HEK293 (cell line): ENCODE measurements at regions not wholly inside any gene's neighbourhood (a gene's known extent, or its start where the extent isn't known, plus 50 kb on each side); places are given as distances from the start of the nearest gene placed in this dataset.

Experiments used
- CTCF ChIA-PET: fragments of 350-600 bp; formaldehyde crosslinking; extraction: SDS; loops from one replicate; lab custom pipeline; 2021; ENCODE audit warnings: antibody characterized with exemption; lab: Yijun Ruan, JAX
- POLR2A ChIA-PET: fragments of 300-600 bp; formaldehyde crosslinking; extraction: SDS; loops from one replicate; lab custom pipeline; 2020; ENCODE audit warnings: antibody characterized with exemption, inconsistent platforms; lab: Yijun Ruan, JAX
- H3K27ac ChIP-seq: fragments of 200-500 bp; sonication (Bioruptor generic); 2 replicates; pipeline ENCODE4 v1.5.1; 2014; ENCODE audit warnings: low read depth, low read length, control low read depth, inconsistent platforms; ENCODE audit errors: extremely low read depth
- H3K36me3 ChIP-seq, 2 experiments: fragments of 200-500 bp in 1 of 2; sonication (Bioruptor generic) in 1 of 2; 1 replicate in 1 of 2; 2 replicates in 1 of 2; pipeline ENCODE4 v1.5.1; 2014 to 2017; ENCODE audit warnings: inconsistent platforms in 2 of 2, low read length in 2 of 2; ENCODE audit not compliant: control insufficient read depth in 2 of 2, insufficient read depth in 1 of 2
- H3K4me1 ChIP-seq: fragments of 200-500 bp; sonication (Bioruptor generic); 2 replicates; pipeline ENCODE4 v1.5.1; 2014; ENCODE audit warnings: mild to moderate bottlenecking, low read length, inconsistent platforms; ENCODE audit not compliant: control insufficient read depth, insufficient read depth
- H3K4me3 ChIP-seq: 2 replicates; pipeline ENCODE4 v1.5.1; 2011; ENCODE audit warnings: low read depth, mild to moderate bottlenecking, control low read depth, low read length, moderate library complexity
- H3K9me3 ChIP-seq: fragments of 200-500 bp; sonication (Bioruptor generic); 2 replicates; pipeline ENCODE4 v1.5.1; 2014; ENCODE audit warnings: low read depth, low read length, inconsistent platforms; ENCODE audit not compliant: control insufficient read depth, insufficient read depth
- AEBP2 ChIP-seq: fragments of 450-650 bp; formaldehyde crosslinking; IDR thresholded peaks from 2 replicates; pipeline ENCODE4 v1.5.1; 2016; ENCODE audit warnings: missing biosample characterization, missing genetic modification characterization, borderline replicate concordance
- CTCF ChIP-seq: fragments of 450-650 bp; formaldehyde crosslinking; IDR thresholded peaks from 2 replicates; pipeline ENCODE4 v1.5.1; 2016; ENCODE audit warnings: missing biosample characterization, missing genetic modification characterization
- KLF9 ChIP-seq: fragments of 450-650 bp; formaldehyde crosslinking; IDR thresholded peaks from 2 replicates; pipeline ENCODE4 v1.5.1; 2016; ENCODE audit warnings: missing biosample characterization, missing genetic modification characterization, low read depth
- REPIN1 ChIP-seq: fragments of 450-650 bp; formaldehyde crosslinking; IDR thresholded peaks from 2 replicates; pipeline ENCODE4 v1.5.1; 2017; ENCODE audit warnings: missing biosample characterization, missing genetic modification characterization, low read depth
- TCF7L2 ChIP-seq: IDR thresholded peaks from 2 replicates; pipeline ENCODE4 v1.6.1; 2011; ENCODE audit warnings: low read depth, mild to moderate bottlenecking, inconsistent platforms, low read length, moderate library complexity, borderline replicate concordance
- ZNF146 ChIP-seq: fragments of 450-650 bp; formaldehyde crosslinking; IDR thresholded peaks from 2 replicates; pipeline ENCODE4 v1.5.1; 2016; ENCODE audit warnings: missing biosample characterization, missing genetic modification characterization
- ZNF239 ChIP-seq: fragments of 450-650 bp; formaldehyde crosslinking; IDR thresholded peaks from 2 replicates; pipeline ENCODE4 v1.5.1; 2016; ENCODE audit warnings: missing biosample characterization, missing genetic modification characterization
- ZNF266 ChIP-seq: fragments of 450-650 bp; formaldehyde crosslinking; IDR thresholded peaks from 2 replicates; pipeline ENCODE4 v1.5.1; 2016; ENCODE audit warnings: missing biosample characterization, missing genetic modification characterization, low read depth
- ZNF518A ChIP-seq: fragments of 450-650 bp; formaldehyde crosslinking; conservative IDR thresholded peaks from 2 replicates; pipeline ENCODE4 v1.5.1; 2016; ENCODE audit warnings: low read depth, missing biosample characterization, missing genetic modification characterization
- ZNF529 ChIP-seq: fragments of 450-650 bp; formaldehyde crosslinking; IDR thresholded peaks from 2 replicates; pipeline ENCODE4 v1.5.1; 2017; ENCODE audit warnings: missing genetic modification characterization, missing biosample characterization; ENCODE audit not compliant: insufficient replicate concordance
- ZNF585B ChIP-seq: fragments of 450-650 bp; formaldehyde crosslinking; IDR thresholded peaks from 2 replicates; pipeline ENCODE4 v1.5.1; 2016; ENCODE audit warnings: missing biosample characterization, missing genetic modification characterization

GRCh38 chr12:115770643-115771042, 506.9 kb downstream of the MED13L start (continued):
- TF ChIP-seq CTCF (no peak), TCF7L2 (no peak), ZNF146 (no peak)

- POLR2A ChIA-PET: no interaction called here
- TF ChIP-seq REPIN1 (tag by site-specific recombination) (no peak), CTCF (no peak), ZNF529 (tag by site-specific recombination) (no peak), ZNF518A (tag by site-specific recombination) (no peak)
- TF ChIP-seq, all 188 proteins: peak for 0
- Histone ChIP-seq H3K4me3 (no peak overlapping the region), H3K9me3 (no peaks in the 10 kb centered on the region), H3K27ac (no peak overlapping the region), H3K4me1 (no peaks in the 10 kb centered on the region; the same call in 1 of the 2 replicates), H3K36me3 (no peaks in the 10 kb centered on the region)
- CTCF ChIA-PET: no interaction called here
Measured at GRCh38 chr12:115767916-115768315, 509.6 kb downstream of the MED13L start.

- Histone ChIP-seq H3K9me3 (no peaks in the 10 kb centered on the region), H3K4me3 (no peak overlapping the region), H3K36me3 (no peaks in the 10 kb centered on the region), H3K4me1 (no peaks in the 10 kb centered on the region; the same call in 1 of the 2 replicates), H3K27ac (no peak overlapping the region)
- TF ChIP-seq ZNF239 (tag by site-specific recombination): no peak
- no peak for TF ChIP-seq ZNF266 (tag by site-specific recombination)
- TF ChIP-seq ZNF585B (tag by site-specific recombination): no peak
- no peak for TF ChIP-seq KLF9 (tag by site-specific recombination)
- no peak for TF ChIP-seq AEBP2 (tag by site-specific recombination)
- TF ChIP-seq, all 188 proteins: peak for 0
- ChIA-PET CTCF (interaction anchor here (0.7 to 1.1 kb wide), 2 partner anchors 9 to 44 kb away, joined by 3 to 5 read pairs; no protein-coding TSS in a partner anchor), POLR2A (no interaction called here)
Measured at GRCh38 chr12:115763982-115764621, 513.4 kb downstream of the MED13L start.
